ENCODE measurements at regions not wholly inside any gene's neighbourhood (a gene's known extent, or its start where the extent isn't known, plus 50 kb on each side); places are given as distances from the start of the nearest gene placed in this dataset.

- Mint-ChIP-seq H3K27me3 (no peaks in the 10 kb centered on the region), H3K27ac (no peak overlapping the region), H3K36me3 (ENCODE audit: low read depth) (no peaks in the 10 kb centered on the region), H3K4me3 (no peak overlapping the region), H3K4me1 (no peaks in the 10 kb centered on the region), H3K9me3 (no peaks in the 10 kb centered on the region)
- no peak for ATAC-seq (replicated peaks)
Observed at GRCh38 chr3:157785102-157785826, 282.0 kb upstream of the VEPH1 start.

GRCh38 chr3:157782236-157782635, 279.0 kb upstream of the VEPH1 start:
- H3K36me3 Mint-ChIP-seq (ENCODE audit: low read depth), result no peaks in the 10 kb centered on the region
- no peak for ATAC-seq (replicated peaks)
- H3K27me3 Mint-ChIP-seq, result no peaks in the 10 kb centered on the region
- no peaks in the 10 kb centered on the region for H3K4me1 Mint-ChIP-seq
- no peaks in the 10 kb centered on the region for H3K9me3 Mint-ChIP-seq
- H3K4me3 Mint-ChIP-seq, result no peak overlapping the region
- H3K27ac Mint-ChIP-seq, result no peak overlapping the region

GRCh38 chr3:157776861-157777260, 273.6 kb upstream of the VEPH1 start:
- Mint-ChIP-seq H3K27me3 (no peaks in the 10 kb centered on the region), H3K4me1 (no peaks in the 10 kb centered on the region)

GRCh38 chr3:157775446-157775845, 272.2 kb upstream of the VEPH1 start:
- ATAC-seq (replicated peaks), result no peak
- Mint-ChIP-seq H3K4me1 (no peaks in the 10 kb centered on the region), H3K27ac (no peak overlapping the region), H3K36me3 (ENCODE audit: low read depth) (no peaks in the 10 kb centered on the region), H3K4me3 (no peak overlapping the region), H3K27me3 (no peaks in the 10 kb centered on the region), H3K9me3 (no peaks in the 10 kb centered on the region)

More at GRCh38 chr3:157776861-157777260, 273.6 kb upstream of the VEPH1 start:
- no peak overlapping the region for H3K27ac Mint-ChIP-seq
- no peak for ATAC-seq (replicated peaks)
- no peak overlapping the region for H3K4me3 Mint-ChIP-seq
- no peaks in the 10 kb centered on the region for H3K9me3 Mint-ChIP-seq
- no peaks in the 10 kb centered on the region for H3K36me3 Mint-ChIP-seq (ENCODE audit: low read depth)

GRCh38 chr3:157769378-157769777, 266.2 kb upstream of the VEPH1 start:
- H3K27me3 Mint-ChIP-seq, result no peaks in the 10 kb centered on the region
- H3K9me3 Mint-ChIP-seq, result no peaks in the 10 kb centered on the region
- H3K36me3 Mint-ChIP-seq (ENCODE audit: low read depth), result no peaks in the 10 kb centered on the region
- H3K4me1 Mint-ChIP-seq, result no peaks in the 10 kb centered on the region
- no peak overlapping the region for H3K4me3 Mint-ChIP-seq
- no peak for ATAC-seq (replicated peaks)
- H3K27ac Mint-ChIP-seq, result no peak overlapping the region

GRCh38 chr3:157767607-157768006, 264.4 kb upstream of the VEPH1 start:
- Mint-ChIP-seq H3K27ac (no peak overlapping the region), H3K36me3 (ENCODE audit: low read depth) (no peaks in the 10 kb centered on the region), H3K4me1 (no peaks in the 10 kb centered on the region), H3K4me3 (no peak overlapping the region), H3K27me3 (no peaks in the 10 kb centered on the region), H3K9me3 (no peaks in the 10 kb centered on the region)
- ATAC-seq (replicated peaks), result no peak

GRCh38 chr3:157763644-157764043, 260.4 kb upstream of the VEPH1 start:
- no peak overlapping the region for H3K27ac Mint-ChIP-seq
- no peaks in the 10 kb centered on the region for H3K9me3 Mint-ChIP-seq
- no peak for ATAC-seq (replicated peaks)
- no peaks in the 10 kb centered on the region for H3K27me3 Mint-ChIP-seq
- H3K4me1 Mint-ChIP-seq, result no peaks in the 10 kb centered on the region
- H3K4me3 Mint-ChIP-seq, result no peak overlapping the region
- H3K36me3 Mint-ChIP-seq (ENCODE audit: low read depth), result no peaks in the 10 kb centered on the region

- Mint-ChIP-seq H3K27ac (no peak overlapping the region), H3K9me3 (no peaks in the 10 kb centered on the region), H3K4me1 (no peaks in the 10 kb centered on the region), H3K36me3 (ENCODE audit: low read depth) (no peaks in the 10 kb centered on the region), H3K4me3 (no peak overlapping the region), H3K27me3 (no peaks in the 10 kb centered on the region)
- ATAC-seq (replicated peaks), result no peak
Observed at GRCh38 chr3:157759311-157759710, 256.1 kb upstream of the VEPH1 start.

- no peaks in the 10 kb centered on the region for H3K4me1 Mint-ChIP-seq
Observed at GRCh38 chr3:157755233-157755632, 252.0 kb upstream of the VEPH1 start.

GRCh38 chr3:157754451-157754850, 251.2 kb upstream of the VEPH1 start:
- Mint-ChIP-seq H3K27ac (no peak overlapping the region), H3K4me3 (no peak overlapping the region), H3K27me3 (no peaks in the 10 kb centered on the region), H3K4me1 (no peaks in the 10 kb centered on the region), H3K36me3 (ENCODE audit: low read depth) (no peaks in the 10 kb centered on the region), H3K9me3 (no peaks in the 10 kb centered on the region)
- no peak for ATAC-seq (replicated peaks)

More at GRCh38 chr3:157755233-157755632, 252.0 kb upstream of the VEPH1 start:
- no peak overlapping the region for H3K27ac Mint-ChIP-seq
- H3K9me3 Mint-ChIP-seq, result no peaks in the 10 kb centered on the region
- H3K4me3 Mint-ChIP-seq, result no peak overlapping the region
- ATAC-seq (replicated peaks), result no peak
- H3K36me3 Mint-ChIP-seq (ENCODE audit: low read depth), result no peaks in the 10 kb centered on the region
- H3K27me3 Mint-ChIP-seq, result no peaks in the 10 kb centered on the region

- no peak for ATAC-seq (replicated peaks)
- no peaks in the 10 kb centered on the region for H3K27me3 Mint-ChIP-seq
- no peak overlapping the region for H3K27ac Mint-ChIP-seq
- no peaks in the 10 kb centered on the region for H3K9me3 Mint-ChIP-seq
- no peaks in the 10 kb centered on the region for H3K36me3 Mint-ChIP-seq (ENCODE audit: low read depth)
- no peaks in the 10 kb centered on the region for H3K4me1 Mint-ChIP-seq
- no peak overlapping the region for H3K4me3 Mint-ChIP-seq
Observed at GRCh38 chr3:157753787-157754136, 250.5 kb upstream of the VEPH1 start.

GRCh38 chr3:157752956-157753786, 250.0 kb upstream of the VEPH1 start:
- Mint-ChIP-seq H3K36me3 (ENCODE audit: low read depth) (no peaks in the 10 kb centered on the region), H3K9me3 (no peaks in the 10 kb centered on the region), H3K27ac (no peak overlapping the region), H3K27me3 (no peaks in the 10 kb centered on the region), H3K4me1 (no peaks in the 10 kb centered on the region), H3K4me3 (no peak overlapping the region)
- ATAC-seq (replicated peaks), result no peak

GRCh38 chr3:157752554-157752953, 249.3 kb upstream of the VEPH1 start:
- H3K27ac Mint-ChIP-seq, result no peak overlapping the region
- H3K27me3 Mint-ChIP-seq, result no peaks in the 10 kb centered on the region
- no peak overlapping the region for H3K4me3 Mint-ChIP-seq
- H3K9me3 Mint-ChIP-seq, result no peaks in the 10 kb centered on the region
- no peaks in the 10 kb centered on the region for H3K4me1 Mint-ChIP-seq
- no peak for ATAC-seq (replicated peaks)
- H3K36me3 Mint-ChIP-seq (ENCODE audit: low read depth), result no peaks in the 10 kb centered on the region

GRCh38 chr3:157751386-157751785, 248.2 kb upstream of the VEPH1 start:
- Mint-ChIP-seq H3K27ac (no peak overlapping the region), H3K9me3 (peaks cover under 1% of the 10 kb centered on the region), H3K4me1 (no peaks in the 10 kb centered on the region), H3K4me3 (no peak overlapping the region), H3K36me3 (ENCODE audit: low read depth) (no peaks in the 10 kb centered on the region), H3K27me3 (no peaks in the 10 kb centered on the region)
- ATAC-seq (replicated peaks), result no peak

- Mint-ChIP-seq H3K9me3 (peaks cover 8% of the 10 kb centered on the region), H3K4me1 (no peaks in the 10 kb centered on the region), H3K27me3 (no peaks in the 10 kb centered on the region), H3K27ac (no peak overlapping the region), H3K4me3 (no peak overlapping the region), H3K36me3 (ENCODE audit: low read depth) (no peaks in the 10 kb centered on the region)
- ATAC-seq (replicated peaks), result no peak
Observed at GRCh38 chr3:157746391-157746790, 243.2 kb upstream of the VEPH1 start.
